OCI-LY1 (cell line): ENCODE measurements at regions not wholly inside any gene's neighbourhood (a gene's known extent, or its start where the extent isn't known, plus 50 kb on each side); places are given as distances from the start of the nearest gene placed in this dataset.

Experiments used
- H2AFZ ChIP-seq: fragments of 200-600 bp; sonication (generic), shearing (Covaris generic); 2 replicates; pipeline ENCODE4 v1.6.0; 2014; ENCODE audit warnings: antibody characterized with exemption, mild to moderate bottlenecking, low read length
- H3F3A ChIP-seq: fragments of 200-600 bp; sonication (generic), shearing (Covaris generic); 2 replicates; pipeline ENCODE4 v1.6.0; 2014; ENCODE audit warnings: mild to moderate bottlenecking, antibody characterized with exemption, low read length, moderate library complexity; ENCODE audit not compliant: insufficient read depth
- H3K27ac ChIP-seq: fragments of 200-600 bp; sonication (generic); 2 replicates; pipeline ENCODE4 v1.5.1; 2014; ENCODE audit warnings: low read length, mixed run types, mild to moderate bottlenecking, low read depth; ENCODE audit not compliant: poor library complexity, severe bottlenecking
- H3K27me3 ChIP-seq: fragments of 200-600 bp; sonication (generic); 2 replicates; pipeline ENCODE4 v1.6.0; 2014; ENCODE audit warnings: antibody characterized with exemption, mild to moderate bottlenecking, low read length, moderate library complexity; ENCODE audit not compliant: insufficient read depth
- H3K36me3 ChIP-seq: fragments of 200-600 bp; sonication (generic); 2 replicates; pipeline ENCODE4 v1.6.1; 2014; ENCODE audit warnings: mild to moderate bottlenecking, antibody characterized with exemption, low read length, moderate library complexity, mixed read lengths; ENCODE audit not compliant: insufficient read depth
- H3K4me1 ChIP-seq: fragments of 200-600 bp; sonication (generic); 2 replicates; pipeline ENCODE4 v1.5.1; 2014; ENCODE audit warnings: mild to moderate bottlenecking, low read length, moderate library complexity; ENCODE audit not compliant: insufficient read depth, severe bottlenecking
- H3K4me2 ChIP-seq: fragments of 200-600 bp; sonication (generic), shearing (Covaris generic); 2 replicates; pipeline ENCODE4 v1.6.1; 2014; ENCODE audit warnings: low read length
- H3K4me3 ChIP-seq: fragments of 200-600 bp; sonication (generic); 2 replicates; pipeline ENCODE4 v1.5.1; 2014; ENCODE audit warnings: low read length, low read depth, mild to moderate bottlenecking, mixed read lengths; ENCODE audit not compliant: poor library complexity, severe bottlenecking
- H3K79me2 ChIP-seq: fragments of 200-600 bp; shearing (Covaris generic); 2 replicates; pipeline ENCODE4 v1.6.1; 2016; ENCODE audit warnings: mixed run types, low read length, mixed read lengths; ENCODE audit not compliant: insufficient read depth
- H3K9ac ChIP-seq: fragments of 200-600 bp; sonication (generic), shearing (Covaris generic); 2 replicates; pipeline ENCODE4 v1.6.1; 2014; ENCODE audit warnings: mild to moderate bottlenecking, low read length, mixed read lengths
- H3K9me2 ChIP-seq: fragments of 200-600 bp; sonication (generic), shearing (Covaris generic); 2 replicates; pipeline ENCODE4 v1.6.1; 2014; ENCODE audit warnings: low read depth, mild to moderate bottlenecking, low read length, mixed read lengths
- H3K9me3 ChIP-seq: fragments of 200-600 bp; shearing (Covaris generic); 2 replicates; pipeline ENCODE4 v1.6.1; 2014; ENCODE audit warnings: low read length, mixed read lengths
- H4K20me1 ChIP-seq: fragments of 200-600 bp; sonication (generic), shearing (Covaris generic); 2 replicates; pipeline ENCODE4 v1.6.0; 2016; ENCODE audit warnings: mild to moderate bottlenecking, low read length; ENCODE audit not compliant: insufficient read depth
- EZH2 ChIP-seq: fragments of 200-600 bp; sonication (generic), shearing (Covaris generic); IDR thresholded peaks from 2 replicates; pipeline ENCODE4 v1.8.0; 2017; ENCODE audit warnings: borderline replicate concordance, mixed run types, mild to moderate bottlenecking, antibody characterized with exemption, low read length, moderate library complexity, mixed read lengths
- TF ChIP-seq, protein P1 (sequence below): fragments of 200-600 bp; sonication (generic), shearing (Covaris generic); IDR thresholded peaks from 2 replicates; pipeline ENCODE4 v1.5.1; 2017; ENCODE audit warnings: mild to moderate bottlenecking, antibody characterized with exemption, low read length, moderate library complexity, mixed read lengths

DNA sequence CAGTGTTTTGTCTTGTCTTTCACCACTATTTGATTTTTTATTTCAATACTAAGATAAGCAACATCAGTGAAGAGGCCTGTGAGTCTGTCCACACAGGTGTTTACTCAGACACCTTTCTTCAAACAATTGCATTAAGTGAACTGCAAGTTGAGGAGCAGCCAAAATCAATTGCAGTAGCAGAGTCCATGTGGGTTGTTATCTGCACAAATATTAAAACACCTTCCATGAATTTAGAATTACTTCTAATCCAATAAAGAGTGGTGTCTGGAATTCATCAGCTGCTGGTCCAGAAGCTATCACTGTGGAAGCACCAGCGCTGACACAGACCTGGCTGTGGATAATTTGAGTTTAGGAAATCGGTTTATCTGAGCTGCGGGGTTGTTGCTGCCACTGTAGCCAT, 83.5 kb upstream of the FAT3 start:
- H3K9me2 ChIP-seq: no peaks in the 10 kb centered on the region
- no peaks in the 10 kb centered on the region for H3F3A ChIP-seq
- no peaks in the 10 kb centered on the region for H3K4me1 ChIP-seq
- no peaks in the 10 kb centered on the region for H4K20me1 ChIP-seq
- no peaks in the 10 kb centered on the region for H3K27me3 ChIP-seq
- no peaks in the 10 kb centered on the region for H3K79me2 ChIP-seq
- H3K4me2 ChIP-seq: no peak overlapping the region
- no peak overlapping the region for H3K9ac ChIP-seq
- no peak overlapping the region for H2AFZ ChIP-seq
- H3K36me3 ChIP-seq: no peaks in the 10 kb centered on the region
- no peak overlapping the region for H3K27ac ChIP-seq
- TF ChIP-seq EZH2: no peak
- TF ChIP-seq, protein P1, sequence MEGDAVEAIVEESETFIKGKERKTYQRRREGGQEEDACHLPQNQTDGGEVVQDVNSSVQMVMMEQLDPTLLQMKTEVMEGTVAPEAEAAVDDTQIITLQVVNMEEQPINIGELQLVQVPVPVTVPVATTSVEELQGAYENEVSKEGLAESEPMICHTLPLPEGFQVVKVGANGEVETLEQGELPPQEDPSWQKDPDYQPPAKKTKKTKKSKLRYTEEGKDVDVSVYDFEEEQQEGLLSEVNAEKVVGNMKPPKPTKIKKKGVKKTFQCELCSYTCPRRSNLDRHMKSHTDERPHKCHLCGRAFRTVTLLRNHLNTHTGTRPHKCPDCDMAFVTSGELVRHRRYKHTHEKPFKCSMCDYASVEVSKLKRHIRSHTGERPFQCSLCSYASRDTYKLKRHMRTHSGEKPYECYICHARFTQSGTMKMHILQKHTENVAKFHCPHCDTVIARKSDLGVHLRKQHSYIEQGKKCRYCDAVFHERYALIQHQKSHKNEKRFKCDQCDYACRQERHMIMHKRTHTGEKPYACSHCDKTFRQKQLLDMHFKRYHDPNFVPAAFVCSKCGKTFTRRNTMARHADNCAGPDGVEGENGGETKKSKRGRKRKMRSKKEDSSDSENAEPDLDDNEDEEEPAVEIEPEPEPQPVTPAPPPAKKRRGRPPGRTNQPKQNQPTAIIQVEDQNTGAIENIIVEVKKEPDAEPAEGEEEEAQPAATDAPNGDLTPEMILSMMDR: no peak
- H3K9me3 ChIP-seq: no peaks in the 10 kb centered on the region
- H3K4me3 ChIP-seq: no peak overlapping the region

DNA sequence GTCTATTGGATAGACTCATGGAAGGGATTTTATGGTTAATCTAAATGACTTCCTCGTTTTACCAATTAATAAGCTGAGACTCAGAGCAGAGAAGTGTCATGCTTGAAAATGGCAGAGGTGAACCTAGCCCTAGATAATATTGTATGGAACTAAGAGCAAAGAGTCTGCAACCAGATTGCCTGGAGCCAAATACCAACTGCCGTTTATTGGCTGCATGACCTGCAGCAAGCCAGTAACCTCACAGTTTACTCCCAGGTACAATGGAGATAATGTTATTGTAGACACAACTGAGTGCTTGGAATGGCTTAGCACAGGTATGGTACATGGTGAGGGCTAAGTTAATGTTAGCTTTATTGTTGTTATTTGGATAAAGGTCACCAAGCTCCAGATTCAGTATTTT, 84.6 kb upstream of the FAT3 start:
- H3K9me3 ChIP-seq: no peaks in the 10 kb centered on the region
- no peaks in the 10 kb centered on the region for H3K36me3 ChIP-seq
- no peaks in the 10 kb centered on the region for H3K27me3 ChIP-seq
- H3F3A ChIP-seq: no peaks in the 10 kb centered on the region
- H3K4me3 ChIP-seq: no peak overlapping the region
- no peak overlapping the region for H3K27ac ChIP-seq
- H4K20me1 ChIP-seq: no peaks in the 10 kb centered on the region
- H3K79me2 ChIP-seq: no peaks in the 10 kb centered on the region
- H3K9ac ChIP-seq: no peak overlapping the region
- no peak for TF ChIP-seq EZH2
- TF ChIP-seq, protein P1: no peak
- H3K9me2 ChIP-seq: no peaks in the 10 kb centered on the region
- no peak overlapping the region for H3K4me2 ChIP-seq
- no peak overlapping the region for H2AFZ ChIP-seq
- no peaks in the 10 kb centered on the region for H3K4me1 ChIP-seq

DNA sequence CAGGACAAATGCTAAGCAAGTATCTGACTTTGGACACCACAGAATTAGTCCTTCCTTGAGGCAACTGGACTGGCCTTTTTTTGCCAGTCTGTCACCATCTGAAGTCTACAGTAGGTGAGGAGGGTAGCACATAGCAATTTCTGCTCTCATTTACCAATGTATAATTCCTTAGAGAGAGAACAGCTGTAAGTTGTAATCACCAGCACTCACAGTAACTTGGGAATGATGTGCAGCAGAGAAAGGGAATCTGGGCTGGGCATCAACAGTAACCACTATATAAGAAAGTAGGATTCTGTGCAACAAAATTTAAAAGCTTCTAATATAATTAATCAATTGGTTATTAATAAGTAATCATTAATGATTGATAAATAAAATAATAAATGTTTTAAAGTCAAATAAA, 86.3 kb upstream of the FAT3 start:
- Histone ChIP-seq H3K27ac (no peak overlapping the region), H2AFZ (no peak overlapping the region), H3K9me2 (no peaks in the 10 kb centered on the region), H3K27me3 (no peaks in the 10 kb centered on the region), H3K4me3 (no peak overlapping the region), H3K4me2 (no peak overlapping the region), H3F3A (no peaks in the 10 kb centered on the region), H3K79me2 (no peaks in the 10 kb centered on the region), H4K20me1 (no peaks in the 10 kb centered on the region), H3K36me3 (no peaks in the 10 kb centered on the region), H3K9ac (no peak overlapping the region), H3K4me1 (no peaks in the 10 kb centered on the region), H3K9me3 (no peaks in the 10 kb centered on the region)
- TF ChIP-seq, protein P1: no peak
- TF ChIP-seq EZH2: no peak
